ENCODE measurements at regions not wholly inside any gene's neighbourhood (a gene's known extent, or its start where the extent isn't known, plus 50 kb on each side); places are given as distances from the start of the nearest gene placed in this dataset.
"Not testable (repeated sequence)": the region's sequence is repeated elsewhere in the genome, so short reads cannot be mapped to it uniquely, and the experiment has no call there.

DNA sequence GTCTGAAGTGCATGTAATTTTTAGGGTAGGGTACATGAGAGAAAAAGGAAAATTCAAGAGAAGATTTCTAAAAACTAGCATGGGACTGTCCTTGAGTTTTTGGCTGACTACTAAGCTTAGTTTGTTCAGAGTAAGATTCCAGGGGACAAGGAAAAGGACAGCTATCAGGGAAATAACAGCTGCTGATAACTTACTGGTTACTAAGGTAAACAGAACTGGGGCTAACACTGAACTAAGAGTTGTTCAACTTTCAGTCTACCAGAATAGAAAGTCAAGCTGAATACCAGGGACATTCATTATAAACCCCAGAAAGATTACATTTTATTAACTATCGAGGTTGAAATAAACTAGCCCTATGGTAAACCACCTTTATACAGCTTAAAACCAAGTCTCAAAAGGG, 261.8 kb upstream of the CYRIA start:
- no peak for DNase-seq (ENCODE audit: low spot score)
- in situ Hi-C loops (cut with MboI; ENCODE audit: low sequenced_read_pairs, unreplicated experiment): no loop called here
- TF ChIP-seq, protein P1, sequence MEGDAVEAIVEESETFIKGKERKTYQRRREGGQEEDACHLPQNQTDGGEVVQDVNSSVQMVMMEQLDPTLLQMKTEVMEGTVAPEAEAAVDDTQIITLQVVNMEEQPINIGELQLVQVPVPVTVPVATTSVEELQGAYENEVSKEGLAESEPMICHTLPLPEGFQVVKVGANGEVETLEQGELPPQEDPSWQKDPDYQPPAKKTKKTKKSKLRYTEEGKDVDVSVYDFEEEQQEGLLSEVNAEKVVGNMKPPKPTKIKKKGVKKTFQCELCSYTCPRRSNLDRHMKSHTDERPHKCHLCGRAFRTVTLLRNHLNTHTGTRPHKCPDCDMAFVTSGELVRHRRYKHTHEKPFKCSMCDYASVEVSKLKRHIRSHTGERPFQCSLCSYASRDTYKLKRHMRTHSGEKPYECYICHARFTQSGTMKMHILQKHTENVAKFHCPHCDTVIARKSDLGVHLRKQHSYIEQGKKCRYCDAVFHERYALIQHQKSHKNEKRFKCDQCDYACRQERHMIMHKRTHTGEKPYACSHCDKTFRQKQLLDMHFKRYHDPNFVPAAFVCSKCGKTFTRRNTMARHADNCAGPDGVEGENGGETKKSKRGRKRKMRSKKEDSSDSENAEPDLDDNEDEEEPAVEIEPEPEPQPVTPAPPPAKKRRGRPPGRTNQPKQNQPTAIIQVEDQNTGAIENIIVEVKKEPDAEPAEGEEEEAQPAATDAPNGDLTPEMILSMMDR (IDR thresholded peaks at IDR 0.05; ENCODE audit: borderline replicate concordance, control extremely low read depth, extremely low read depth, insufficient read depth, missing control alignments): no peak

DNA sequence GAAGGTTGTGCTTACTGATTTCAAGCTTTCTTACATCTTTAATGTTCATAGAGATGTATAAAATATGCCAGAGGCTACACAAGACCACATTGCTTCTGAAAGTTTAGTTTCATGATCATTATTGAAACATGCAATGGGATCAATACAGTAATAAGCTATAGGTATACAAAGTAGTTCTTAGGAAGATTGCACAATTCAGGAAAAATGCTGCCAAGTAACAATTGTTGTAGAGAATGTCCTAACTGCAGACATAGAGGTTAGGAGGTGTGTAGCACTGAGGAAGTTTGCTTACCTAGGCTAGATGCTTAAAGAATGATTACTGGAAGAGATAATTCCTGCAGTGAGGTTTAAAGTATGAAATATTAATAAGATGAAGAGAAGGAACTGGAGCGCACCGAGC, 259.5 kb upstream of the CYRIA start:
- no peak for DNase-seq (ENCODE audit: low spot score)
- TF ChIP-seq, protein P1 (IDR thresholded peaks at IDR 0.05; ENCODE audit: borderline replicate concordance, control extremely low read depth, extremely low read depth, insufficient read depth, missing control alignments): no peak
- in situ Hi-C loops (cut with MboI; ENCODE audit: low sequenced_read_pairs, unreplicated experiment): no loop called here

DNA sequence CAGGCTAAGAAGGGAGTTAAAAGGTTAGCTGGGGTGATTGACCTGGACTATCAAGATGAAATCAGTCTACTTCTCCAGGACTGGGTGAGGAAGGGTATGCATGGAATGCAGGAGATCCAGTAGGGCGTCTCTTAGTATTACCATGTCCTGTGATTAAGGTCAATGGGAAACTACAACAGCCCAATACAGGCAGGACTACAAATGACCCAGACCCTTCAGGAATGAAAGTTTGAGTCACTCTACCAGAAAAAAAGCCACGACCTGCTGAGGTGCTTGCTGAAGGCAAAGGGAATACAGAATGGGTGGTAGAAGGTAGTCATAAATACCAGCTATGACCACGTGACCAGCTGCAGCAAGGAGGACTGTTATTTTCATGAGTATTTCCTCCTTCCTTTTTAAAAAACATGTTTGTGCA, 249.7 kb upstream of the CYRIA start:
- DNase-seq (ENCODE audit: low spot score); in situ Hi-C loops (cut with MboI; ENCODE audit: low sequenced_read_pairs, unreplicated experiment): not testable (repeated sequence)

DNA sequence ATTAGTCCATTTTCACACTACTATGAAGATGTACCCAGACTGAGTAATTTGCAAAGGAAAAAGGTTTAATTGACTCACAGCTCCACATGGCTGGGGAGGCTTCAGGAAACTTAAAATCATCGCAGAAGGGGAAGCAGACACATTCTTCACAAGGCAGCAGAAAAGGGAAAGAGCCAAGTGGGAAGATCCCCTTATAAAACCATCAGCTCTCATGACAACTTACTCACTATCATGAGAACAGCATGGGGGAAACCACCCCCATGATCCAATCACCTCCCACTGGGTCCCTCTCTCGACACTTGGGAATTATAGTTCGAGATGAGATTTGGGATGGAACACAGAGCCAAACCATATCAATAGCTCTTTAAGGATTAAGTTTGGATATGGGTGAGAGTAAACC, 246.1 kb upstream of the CYRIA start:
- in situ Hi-C loops (cut with MboI; ENCODE audit: low sequenced_read_pairs, unreplicated experiment): no loop called here
- TF ChIP-seq, protein P1 (IDR thresholded peaks at IDR 0.05; ENCODE audit: borderline replicate concordance, control extremely low read depth, extremely low read depth, insufficient read depth, missing control alignments): no peak

DNA sequence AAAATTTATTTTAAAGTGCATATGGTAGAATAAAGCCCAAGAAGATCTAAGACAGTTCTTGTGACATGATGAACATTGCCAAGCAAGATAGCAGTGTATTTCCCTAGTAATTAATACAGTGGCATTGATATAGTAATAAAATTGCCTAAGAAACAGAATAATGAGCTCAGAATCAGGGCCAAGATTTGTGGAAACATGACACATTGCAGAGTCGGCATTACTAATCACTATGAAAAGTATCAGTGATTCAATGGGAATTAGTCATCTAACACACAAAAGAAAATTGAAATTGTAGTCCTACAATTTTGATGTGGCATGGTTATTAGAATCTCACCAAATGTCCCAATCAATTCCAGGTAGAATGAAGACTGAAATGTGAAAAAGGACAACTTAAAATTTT, 243.0 kb upstream of the CYRIA start:
- TF ChIP-seq, protein P1 (IDR thresholded peaks at IDR 0.05; ENCODE audit: borderline replicate concordance, control extremely low read depth, extremely low read depth, insufficient read depth, missing control alignments): no peak
- no peak for DNase-seq (ENCODE audit: low spot score)
- in situ Hi-C loops (cut with MboI; ENCODE audit: low sequenced_read_pairs, unreplicated experiment): no loop called here

More for the DNA sequence above, 246.1 kb upstream of the CYRIA start:
- no peak for DNase-seq (ENCODE audit: low spot score)

DNA sequence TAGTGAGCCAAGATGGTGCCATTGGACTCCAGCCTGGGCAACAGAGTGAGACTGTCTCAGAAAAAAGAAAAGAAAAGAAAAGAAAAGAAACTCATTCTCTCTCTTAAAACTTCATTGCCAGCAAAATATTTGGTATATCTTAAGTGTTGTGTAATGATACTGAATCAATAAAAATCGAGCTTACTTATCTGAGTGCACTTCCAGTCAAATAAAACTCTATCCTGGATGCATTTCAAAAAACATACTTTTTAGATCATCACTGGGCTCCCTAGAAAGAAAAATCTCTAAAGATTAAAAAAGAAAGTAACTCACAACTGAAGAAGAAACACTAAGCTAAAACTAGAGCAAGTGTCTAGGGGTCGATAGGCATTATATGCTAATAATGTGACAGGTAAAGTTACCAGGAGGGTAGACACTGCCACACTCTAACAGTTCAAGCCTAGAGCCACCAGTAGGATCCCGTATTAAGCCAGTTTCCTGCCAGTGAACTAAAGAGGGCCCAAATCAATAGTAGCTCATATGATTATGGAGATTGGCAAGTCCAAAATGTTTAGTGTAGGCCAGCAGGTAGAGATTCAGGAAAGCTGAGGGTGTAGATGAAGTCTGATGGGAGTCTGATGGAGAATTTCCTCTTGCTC, 242.1 kb upstream of the CYRIA start:
- no peak for DNase-seq (ENCODE audit: low spot score)
- TF ChIP-seq, protein P1 (IDR thresholded peaks at IDR 0.05; ENCODE audit: borderline replicate concordance, control extremely low read depth, extremely low read depth, insufficient read depth, missing control alignments): no peak

DNA sequence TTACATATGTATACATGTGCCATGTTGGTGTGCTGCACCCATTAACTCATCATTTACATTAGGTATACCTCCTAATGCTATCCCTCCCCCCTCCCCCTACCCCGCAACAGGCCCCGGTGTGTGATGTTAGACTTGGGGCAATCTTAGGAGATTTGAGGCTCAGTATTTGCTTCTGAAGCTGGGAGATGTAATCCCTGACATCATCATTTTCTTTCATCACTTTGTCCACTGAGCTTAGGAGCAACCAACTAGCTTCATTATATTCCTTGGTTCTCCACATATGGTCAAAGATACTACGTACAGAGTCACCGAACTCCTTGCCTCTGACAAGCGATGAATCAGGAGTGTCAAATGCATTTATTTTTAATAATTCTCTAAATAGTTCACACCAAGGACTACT, 239.7 kb upstream of the CYRIA start:
- in situ Hi-C loops (cut with MboI; ENCODE audit: low sequenced_read_pairs, unreplicated experiment); DNase-seq (ENCODE audit: low spot score): not testable (repeated sequence)

More for the DNA sequence above, 242.1 kb upstream of the CYRIA start:
- in situ Hi-C loops (cut with MboI; ENCODE audit: low sequenced_read_pairs, unreplicated experiment): no loop called here

Measured in GM13976 (cell line).